Dedifferentiated amniotic fluid mesenchymal stem cell (primary cell): ENCODE measurements at regions not wholly inside any gene's neighbourhood (a gene's known extent, or its start where the extent isn't known, plus 50 kb on each side); places are given as distances from the start of the nearest gene placed in this dataset.
"Not testable (repeated sequence)": the region's sequence is repeated elsewhere in the genome, so short reads cannot be mapped to it uniquely, and the experiment has no call there.

Source experiments
- DNase-seq: peaks from one replicate; pipeline ENCODE4 v3.0.0-alpha.2; 2016; ENCODE audit errors: extremely low spot score

GRCh38 chr1:215400741-215401140, 166.4 kb upstream of the KCTD3 start:
- no peak for DNase-seq

GRCh38 chr1:215402147-215402546, 165.0 kb upstream of the KCTD3 start:
- DNase-seq: no peak

GRCh38 chr1:215405211-215405610, 161.9 kb upstream of the KCTD3 start:
- DNase-seq: no peak

- DNase-seq: no peak
These were observed 160.2 kb upstream of the KCTD3 start for GRCh38 chr1:215406927-215407326.

GRCh38 chr1:215407575-215407974, 159.5 kb upstream of the KCTD3 start:
- no peak for DNase-seq

GRCh38 chr1:215409546-215409945, 157.6 kb upstream of the KCTD3 start:
- not testable (repeated sequence) for DNase-seq

GRCh38 chr1:215415521-215415920, 151.6 kb upstream of the KCTD3 start:
- not testable (repeated sequence) for DNase-seq

GRCh38 chr1:215416497-215416896, 150.6 kb upstream of the KCTD3 start:
- no peak for DNase-seq

GRCh38 chr1:215417122-215417521, 150.0 kb upstream of the KCTD3 start:
- no peak for DNase-seq

- DNase-seq: no peak
These were observed 148.1 kb upstream of the KCTD3 start for GRCh38 chr1:215418876-215419447.

GRCh38 chr1:215421744-215422143, 145.4 kb upstream of the KCTD3 start:
- DNase-seq: no peak

GRCh38 chr1:215423288-215423687, 143.8 kb upstream of the KCTD3 start:
- no peak for DNase-seq

GRCh38 chr1:215425138-215425537, 142.0 kb upstream of the KCTD3 start:
- DNase-seq: no peak

GRCh38 chr1:215426101-215426500, 141.0 kb upstream of the KCTD3 start:
- no peak for DNase-seq

- not testable (repeated sequence) for DNase-seq
These were observed 134.4 kb upstream of the KCTD3 start for GRCh38 chr1:215432483-215433227.

GRCh38 chr1:215433237-215433636, 133.9 kb upstream of the KCTD3 start:
- no peak for DNase-seq

- no peak for DNase-seq
These were observed 127.6 kb upstream of the KCTD3 start for GRCh38 chr1:215439549-215439948.

- DNase-seq: no peak
These were observed 122.2 kb upstream of the KCTD3 start for GRCh38 chr1:215444715-215445414.

GRCh38 chr1:215448014-215448413, 119.1 kb upstream of the KCTD3 start:
- not testable (repeated sequence) for DNase-seq

- not testable (repeated sequence) for DNase-seq
These were observed 118.0 kb upstream of the KCTD3 start for GRCh38 chr1:215449147-215449546.

GRCh38 chr1:215453440-215453839, 113.7 kb upstream of the KCTD3 start:
- no peak for DNase-seq

GRCh38 chr1:215457213-215457612, 109.9 kb upstream of the KCTD3 start:
- no peak for DNase-seq

GRCh38 chr1:215458104-215458503, 109.0 kb upstream of the KCTD3 start:
- DNase-seq: no peak
